K562 (cell line): ENCODE measurements at regions not wholly inside any gene's neighbourhood (a gene's known extent, or its start where the extent isn't known, plus 50 kb on each side); places are given as distances from the start of the nearest gene placed in this dataset.

Source experiments
- ATAC-seq: fragments of 200-7000 bp; cut with Tn5 transposase; 3 replicates; pipeline ENCODE4 v1.9.1; 2020; ENCODE audit warnings: moderate library complexity
- BruUV-seq: library from RNA; stranded (reverse); fragments of 400-500 nt; replicated peaks from 2 replicates; lab custom pipeline; 2021; lab: Mats Ljungman, UMichigan
- CTCF ChIA-PET: fragments of 300-600 bp; formaldehyde crosslinking; extraction: SDS; loops from one replicate; lab custom pipeline; 2021; ENCODE audit warnings: low intra/inter-chr PET ratio; lab: Yijun Ruan, JAX
- POLR2A ChIA-PET: fragments of 300-600, 350-650 bp; sonication (Branson Sonifier 250); formaldehyde crosslinking; extraction: SDS; loops from one replicate; lab custom pipeline; 2021; ENCODE audit warnings: antibody characterized with exemption, inconsistent platforms; lab: Yijun Ruan, JAX
- DNase-seq, 4 experiments: peaks; one replicate each; pipeline versions ENCODE4 v3.0.0 to v3.0.0-alpha.2; 2011 to 2018; ENCODE audit warnings: low spot score in 3 of 4, mixed read lengths in 3 of 4; ENCODE audit errors: extremely low read depth in 1 of 4
- FAIRE-seq: peaks from 2 replicates; lab custom pipeline; 2011; peaks lifted over from hg19 to GRCh38; lab: Jason Lieb, UNC
- H2AFZ ChIP-seq: 2 replicates; pipeline ENCODE4 v1.6.0; 2011; ENCODE audit warnings: low read depth, low read length, control low read depth, inconsistent platforms
- H3K27ac ChIP-seq: fragments of 200-600 bp; 3 replicates; pipeline ENCODE4 v1.8.0; 2011; ENCODE audit warnings: low read depth, mild to moderate bottlenecking, control low read depth, inconsistent platforms, low read length, moderate library complexity, mixed read lengths; ENCODE audit errors: extremely low read depth
- H3K27me3 ChIP-seq, 2 experiments: fragments of 300-600 bp in 1 of 2; 2 replicates in 1 of 2; 3 replicates in 1 of 2; pipeline versions ENCODE4 v1.6.0 to v1.8.0; 2011; ENCODE audit warnings: inconsistent platforms in 2 of 2, low read length in 2 of 2, mild to moderate bottlenecking in 1 of 2, mixed read lengths in 1 of 2, moderate library complexity in 1 of 2; ENCODE audit not compliant: control insufficient read depth in 2 of 2, insufficient read depth in 2 of 2
- H3K36me3 ChIP-seq: fragments of 300-600 bp; 3 replicates; pipeline ENCODE4 v1.8.0; 2011; ENCODE audit warnings: mild to moderate bottlenecking, low read length, inconsistent platforms; ENCODE audit not compliant: control insufficient read depth, insufficient read depth
- H3K4me1 ChIP-seq, 2 experiments: fragments of 200-600 bp in 1 of 2; replicated peaks in 1 of 2; 2 replicates in 1 of 2; 3 replicates in 1 of 2; pipeline versions ENCODE4 v1.5.1 to v1.8.0; 2011; ENCODE audit warnings: inconsistent platforms in 2 of 2, low read length in 2 of 2, mild to moderate bottlenecking in 1 of 2, mixed read lengths in 1 of 2, moderate library complexity in 1 of 2; ENCODE audit not compliant: control insufficient read depth in 2 of 2, insufficient read depth in 2 of 2
- H3K4me2 ChIP-seq: 2 replicates; pipeline ENCODE4 v1.6.1; 2011; ENCODE audit warnings: low read length, control low read depth, inconsistent platforms, mixed read lengths; ENCODE audit not compliant: insufficient read depth
- H3K4me3 ChIP-seq: fragments of 200-600 bp; sonication (generic), shearing (Covaris generic); 2 replicates; pipeline ENCODE4 v1.5.1; 2016; ENCODE audit warnings: control low read depth, inconsistent platforms
- H3K79me2 ChIP-seq: fragments of 200-600 bp; 3 replicates; pipeline ENCODE4 v1.8.0; 2011; ENCODE audit warnings: low read length, inconsistent platforms; ENCODE audit not compliant: control insufficient read depth, insufficient read depth
- H3K9ac ChIP-seq, 2 experiments: 2 replicates each; pipeline versions ENCODE4 v1.6.0 to v1.6.1; 2011; ENCODE audit warnings: low read depth in 2 of 2, low read length in 2 of 2, control low read depth in 1 of 2, inconsistent platforms in 1 of 2, mild to moderate bottlenecking in 1 of 2, mixed read lengths in 1 of 2; ENCODE audit not compliant: insufficient read depth in 1 of 2
- H3K9me1 ChIP-seq: one replicate; pipeline ENCODE4 v1.6.0; 2011; ENCODE audit warnings: inconsistent platforms, mild to moderate bottlenecking, low read length, moderate library complexity; ENCODE audit not compliant: control insufficient read depth, insufficient read depth
- H3K9me3 ChIP-seq: replicated peaks from 2 replicates; pipeline ENCODE4 v1.5.1; 2011; ENCODE audit warnings: low read depth, low read length, inconsistent platforms; ENCODE audit not compliant: control insufficient read depth, insufficient read depth
- H4K20me1 ChIP-seq: replicated peaks from 2 replicates; pipeline ENCODE4 v1.6.1; 2011; ENCODE audit warnings: low read length, inconsistent platforms, mixed read lengths; ENCODE audit not compliant: control insufficient read depth, insufficient read depth
- ASH1L ChIP-seq: fragments of 450-650 bp; IDR thresholded peaks from 2 replicates; pipeline ENCODE4 v1.6.1; 2018; ENCODE audit warnings: borderline replicate concordance, mild to moderate bottlenecking, low read depth; ENCODE audit not compliant: partially characterized antibody
- CHD4 ChIP-seq: fragments of 200-600 bp; sonication (generic); IDR thresholded peaks from 3 replicates; pipeline ENCODE4 v1.6.1; 2012; ENCODE audit warnings: low read depth, mild to moderate bottlenecking, mixed read lengths, low read length, inconsistent platforms; ENCODE audit not compliant: insufficient read depth, insufficient replicate concordance, poor library complexity, severe bottlenecking
- NCOR1 ChIP-seq: fragments of 450-650 bp; IDR thresholded peaks from 2 replicates; pipeline ENCODE4 v1.6.1; 2016; ENCODE audit warnings: mild to moderate bottlenecking, moderate library complexity
- NFATC3 ChIP-seq: fragments of 450-650 bp; IDR thresholded peaks from 2 replicates; pipeline ENCODE4 v1.6.1; 2017; ENCODE audit warnings: mild to moderate bottlenecking
- NR2C2 ChIP-seq, 2 experiments: fragments of 200-800 bp in 1 of 2; sonication (Bioruptor generic) in 1 of 2; sonication (generic) in 1 of 2; formaldehyde crosslinking in 1 of 2; IDR thresholded peaks; 2 replicates each; pipeline versions ENCODE4 v1.6.1 to v1.8.0; 2016 to 2022; ENCODE audit warnings: mild to moderate bottlenecking in 1 of 2, missing compliant biosample characterization in 1 of 2, missing genetic modification characterization in 1 of 2, missing genetic modification reagents in 1 of 2
- POLR2AphosphoS2 ChIP-seq: IDR thresholded peaks from 2 replicates; pipeline ENCODE4 v1.6.1; 2012; ENCODE audit warnings: low read length, improper control_type of control experiment
- RAD51 ChIP-seq: fragments of 450-650 bp; IDR thresholded peaks from 2 replicates; pipeline ENCODE4 v1.7.1; 2016; ENCODE audit warnings: low read depth, mild to moderate bottlenecking, borderline replicate concordance
- RBM15 ChIP-seq: fragments of 200-400 bp; formaldehyde crosslinking; IDR thresholded peaks from 2 replicates; pipeline ENCODE4 v1.6.1; 2018; ENCODE audit warnings: mild to moderate bottlenecking, low read length, moderate library complexity; ENCODE audit not compliant: insufficient read depth
- SETDB1 ChIP-seq: IDR thresholded peaks from one replicate; pipeline ENCODE4 v1.6.1; 2012; ENCODE audit warnings: low read length, control low read depth, inconsistent platforms
- SRSF1 ChIP-seq: fragments of 200-400 bp; formaldehyde crosslinking; IDR thresholded peaks from 2 replicates; pipeline ENCODE4 v1.6.1; 2017; ENCODE audit warnings: mild to moderate bottlenecking, low read depth, low read length, moderate library complexity
- WGBS: fragments of 100-300 bp; shearing (Covaris generic); methylation state at CpG from one replicate; pipeline ENCODE4 v1.1.6; 2016; ENCODE audit warnings: low coverage, mixed read lengths; ENCODE audit not compliant: insufficient coverage; ENCODE audit errors: missing lambda C conversion rate; 5-methylcytosine and 5-hydroxymethylcytosine counted together
- in situ Hi-C: fragments of 300-500 bp; cut with MboI; formaldehyde crosslinking; loops from 4 replicates; pipeline ENCODE4 v1.15.0; 2018; ENCODE audit warnings: inconsistent platforms, mixed read lengths
- intact Hi-C: fragments of 100-400 bp; cut with micrococcal nuclease; formaldehyde crosslinking; loops from 2 replicates; pipeline ENCODE4 v1.14.2; 2022
- TF ChIP-seq, protein P1 (sequence below): fragments of 450-650 bp; conservative IDR thresholded peaks from 2 replicates; pipeline ENCODE4 v1.6.1; 2016; ENCODE audit warnings: missing genetic modification characterization, low read depth, mild to moderate bottlenecking, control low read depth, missing compliant biosample characterization
- TF ChIP-seq, protein P2 (sequence below): sonication (generic); formaldehyde crosslinking; IDR thresholded peaks from 2 replicates; pipeline ENCODE4 v1.8.1; 2022; ENCODE audit warnings: missing genetic modification reagents
- TF ChIP-seq, protein P3 (sequence below), 2 experiments: fragments of 450-650 bp in 1 of 2; sonication (generic) in 1 of 2; formaldehyde crosslinking; conservative IDR thresholded peaks; 2 replicates each; pipeline versions ENCODE4 v1.4.0 to v1.8.1; 2020 to 2022; ENCODE audit warnings: mild to moderate bottlenecking in 1 of 2, missing genetic modification reagents in 1 of 2
- TF ChIP-seq, protein P4 (sequence below): fragments of 450-650 bp; IDR thresholded peaks from 2 replicates; pipeline ENCODE4 v1.6.1; 2014; ENCODE audit warnings: low read depth, mild to moderate bottlenecking, moderate library complexity, borderline replicate concordance

DNA sequence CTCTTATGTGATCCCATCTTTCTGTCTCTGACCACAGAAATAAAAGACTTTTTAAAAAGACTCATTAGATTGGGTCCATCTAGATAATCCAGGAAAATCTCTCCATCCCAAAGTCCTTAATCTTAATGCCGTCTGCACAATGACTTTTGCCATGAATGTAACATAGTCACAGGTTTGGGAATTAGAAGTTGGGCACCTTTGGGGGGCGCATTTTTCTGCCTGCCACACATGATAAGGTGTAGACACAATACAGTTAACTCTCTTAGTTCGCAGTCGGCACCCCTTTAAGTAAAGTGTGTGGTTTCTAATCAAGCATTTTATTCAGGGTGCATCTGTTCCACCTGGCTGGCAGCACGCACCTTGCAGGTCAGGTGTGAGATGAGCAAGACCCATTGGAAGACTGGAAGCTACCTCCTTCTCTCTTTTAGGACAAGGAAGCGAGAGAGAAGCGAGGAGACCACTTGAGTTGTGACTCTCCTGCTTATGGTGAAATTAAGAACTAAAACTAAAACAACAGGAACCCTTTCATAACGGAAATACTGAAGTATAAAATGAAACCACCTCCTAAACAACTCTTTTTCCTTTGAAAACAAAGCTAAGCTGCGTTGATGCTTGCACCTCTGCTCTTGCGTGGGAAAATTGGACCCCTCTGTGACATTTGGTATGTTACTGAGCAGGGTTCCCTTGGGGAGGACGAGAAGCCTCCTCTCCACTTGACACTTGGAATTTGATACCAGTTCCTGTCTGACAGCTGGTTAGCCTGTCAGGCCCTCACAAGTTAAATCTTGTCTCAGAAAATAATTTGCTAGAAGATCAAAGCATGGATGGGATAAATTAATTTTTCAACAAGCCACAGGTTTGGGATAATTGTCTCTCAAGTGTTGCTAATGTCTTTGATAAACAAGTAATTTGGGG is 304.6 kb upstream of the DMRT1 start:
- no peak for ATAC-seq
- no peak overlapping the region for H3K4me2 ChIP-seq
- ChIA-PET POLR2A (interaction anchor here (1.1 kb wide), 1 partner anchor 40 kb away, joined by 3 read pairs; no protein-coding TSS in a partner anchor), CTCF (no interaction called here)
- H3K79me2 ChIP-seq = no peaks in the 10 kb centered on the region
- no peaks in the 10 kb centered on the region for H3K9me3 ChIP-seq
- H4K20me1 ChIP-seq = no peaks in the 10 kb centered on the region
- 2% methylated on average over 11 of the region's 11 CpGs for WGBS
- FAIRE-seq = no peak
- no peaks in the 10 kb centered on the region for H3K36me3 ChIP-seq
- no peaks in the 10 kb centered on the region for H3K4me1 ChIP-seq
- H3K27me3 ChIP-seq = no peaks in the 10 kb centered on the region; a peak in 1 of 5 replicates
- intact Hi-C loops (no loop called here), in situ Hi-C loops (no loop called here)
- no peak for DNase-seq
- H3K9ac ChIP-seq = no peak overlapping the region
- no peak overlapping the region for H2AFZ ChIP-seq
- BruUV-seq = no TSS peak
- H3K9me1 ChIP-seq = no peaks in the 10 kb centered on the region
- no peak overlapping the region for H3K4me3 ChIP-seq
- no peak overlapping the region for H3K27ac ChIP-seq
- TF ChIP-seq, protein P1, sequence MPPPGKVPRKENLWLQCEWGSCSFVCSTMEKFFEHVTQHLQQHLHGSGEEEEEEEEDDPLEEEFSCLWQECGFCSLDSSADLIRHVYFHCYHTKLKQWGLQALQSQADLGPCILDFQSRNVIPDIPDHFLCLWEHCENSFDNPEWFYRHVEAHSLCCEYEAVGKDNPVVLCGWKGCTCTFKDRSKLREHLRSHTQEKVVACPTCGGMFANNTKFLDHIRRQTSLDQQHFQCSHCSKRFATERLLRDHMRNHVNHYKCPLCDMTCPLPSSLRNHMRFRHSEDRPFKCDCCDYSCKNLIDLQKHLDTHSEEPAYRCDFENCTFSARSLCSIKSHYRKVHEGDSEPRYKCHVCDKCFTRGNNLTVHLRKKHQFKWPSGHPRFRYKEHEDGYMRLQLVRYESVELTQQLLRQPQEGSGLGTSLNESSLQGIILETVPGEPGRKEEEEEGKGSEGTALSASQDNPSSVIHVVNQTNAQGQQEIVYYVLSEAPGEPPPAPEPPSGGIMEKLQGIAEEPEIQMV (tag) = no peak
- TF ChIP-seq RAD51 = no peak
- no peak for TF ChIP-seq RBM15
- no peak for TF ChIP-seq SETDB1
- TF ChIP-seq NR2C2 (CRISPR knock-in tag; IDR thresholded peaks at IDR 0.05) = no peak
- TF ChIP-seq NR2C2 (tag; IDR thresholded peaks at IDR 0.05) = no peak
- TF ChIP-seq POLR2AphosphoS2 = no peak
- TF ChIP-seq NCOR1 = no peak
- TF ChIP-seq, protein P2, sequence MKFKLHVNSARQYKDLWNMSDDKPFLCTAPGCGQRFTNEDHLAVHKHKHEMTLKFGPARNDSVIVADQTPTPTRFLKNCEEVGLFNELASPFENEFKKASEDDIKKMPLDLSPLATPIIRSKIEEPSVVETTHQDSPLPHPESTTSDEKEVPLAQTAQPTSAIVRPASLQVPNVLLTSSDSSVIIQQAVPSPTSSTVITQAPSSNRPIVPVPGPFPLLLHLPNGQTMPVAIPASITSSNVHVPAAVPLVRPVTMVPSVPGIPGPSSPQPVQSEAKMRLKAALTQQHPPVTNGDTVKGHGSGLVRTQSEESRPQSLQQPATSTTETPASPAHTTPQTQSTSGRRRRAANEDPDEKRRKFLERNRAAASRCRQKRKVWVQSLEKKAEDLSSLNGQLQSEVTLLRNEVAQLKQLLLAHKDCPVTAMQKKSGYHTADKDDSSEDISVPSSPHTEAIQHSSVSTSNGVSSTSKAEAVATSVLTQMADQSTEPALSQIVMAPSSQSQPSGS (CRISPR knock-in tag) = no peak
- no peak for TF ChIP-seq ASH1L
- TF ChIP-seq NFATC3 = no peak
- TF ChIP-seq SRSF1 = no peak
- TF ChIP-seq, protein P3, sequence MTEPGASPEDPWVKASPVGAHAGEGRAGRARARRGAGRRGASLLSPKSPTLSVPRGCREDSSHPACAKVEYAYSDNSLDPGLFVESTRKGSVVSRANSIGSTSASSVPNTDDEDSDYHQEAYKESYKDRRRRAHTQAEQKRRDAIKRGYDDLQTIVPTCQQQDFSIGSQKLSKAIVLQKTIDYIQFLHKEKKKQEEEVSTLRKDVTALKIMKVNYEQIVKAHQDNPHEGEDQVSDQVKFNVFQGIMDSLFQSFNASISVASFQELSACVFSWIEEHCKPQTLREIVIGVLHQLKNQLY (CRISPR knock-in tag; conservative IDR thresholded peaks at IDR 0.05) = no peak
- TF ChIP-seq, protein P4, sequence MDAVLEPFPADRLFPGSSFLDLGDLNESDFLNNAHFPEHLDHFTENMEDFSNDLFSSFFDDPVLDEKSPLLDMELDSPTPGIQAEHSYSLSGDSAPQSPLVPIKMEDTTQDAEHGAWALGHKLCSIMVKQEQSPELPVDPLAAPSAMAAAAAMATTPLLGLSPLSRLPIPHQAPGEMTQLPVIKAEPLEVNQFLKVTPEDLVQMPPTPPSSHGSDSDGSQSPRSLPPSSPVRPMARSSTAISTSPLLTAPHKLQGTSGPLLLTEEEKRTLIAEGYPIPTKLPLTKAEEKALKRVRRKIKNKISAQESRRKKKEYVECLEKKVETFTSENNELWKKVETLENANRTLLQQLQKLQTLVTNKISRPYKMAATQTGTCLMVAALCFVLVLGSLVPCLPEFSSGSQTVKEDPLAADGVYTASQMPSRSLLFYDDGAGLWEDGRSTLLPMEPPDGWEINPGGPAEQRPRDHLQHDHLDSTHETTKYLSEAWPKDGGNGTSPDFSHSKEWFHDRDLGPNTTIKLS = no peak
- no peak for TF ChIP-seq CHD4
